Naive thymus-derived CD4-positive, alpha-beta T cell (primary cell): ENCODE measurements at regions not wholly inside any gene's neighbourhood (a gene's known extent, or its start where the extent isn't known, plus 50 kb on each side); places are given as distances from the start of the nearest gene placed in this dataset.

Source experiments
- ATAC-seq: fragments of 150-1000 bp; cut with Tn5 transposase; 2 replicates; pipeline ENCODE4 v1.10.0; 2021; ENCODE audit warnings: mild to moderate bottlenecking, moderate library complexity
- CTCF ChIA-PET: fragments of 350-600 bp; sonication (Branson Sonifier 250); formaldehyde crosslinking; loops from one replicate; lab custom pipeline; 2021; ENCODE audit warnings: antibody characterized with exemption; lab: Charles Lee
- POLR2A ChIA-PET: fragments of 350-600 bp; sonication (Branson Sonifier 250); formaldehyde crosslinking; loops from one replicate; lab custom pipeline; 2021; ENCODE audit warnings: antibody characterized with exemption, inconsistent platforms; lab: Charles Lee
- DNase-seq, 9 donors: peaks; one replicate each; pipeline versions ENCODE4 v3.0.0 to v3.0.0-alpha.2; 2020 to 2022; ENCODE audit warnings: mixed read lengths in 1 of 9
- H3K27ac ChIP-seq: one replicate; pipeline ENCODE4 v1.7.0; 2013; ENCODE audit warnings: mild to moderate bottlenecking, low read depth, low read length, moderate library complexity
- H3K27me3 ChIP-seq, 2 donors: one replicate each; pipeline ENCODE4 v1.7.0; 2013; ENCODE audit warnings: low read length in 2 of 2, mild to moderate bottlenecking in 2 of 2, moderate library complexity in 2 of 2; ENCODE audit not compliant: control insufficient read depth in 2 of 2, insufficient read depth in 2 of 2
- H3K36me3 ChIP-seq, 3 experiments: 1 replicate in 2 of 3; 2 replicates in 1 of 3; pipeline ENCODE4 v1.7.0; 2013; ENCODE audit warnings: low read length in 3 of 3, mild to moderate bottlenecking in 3 of 3, moderate library complexity in 1 of 3; ENCODE audit not compliant: insufficient read depth in 3 of 3, control insufficient read depth in 2 of 3
- H3K4me1 ChIP-seq, 2 donors: one replicate each; pipeline ENCODE4 v1.7.0; 2013; ENCODE audit warnings: low read length in 2 of 2, mild to moderate bottlenecking in 2 of 2, moderate library complexity in 1 of 2; ENCODE audit not compliant: control insufficient read depth in 2 of 2, insufficient read depth in 2 of 2
- H3K4me3 ChIP-seq: 2 replicates; pipeline ENCODE4 v1.7.0; 2013; ENCODE audit warnings: mild to moderate bottlenecking, low read length
- H3K9me3 ChIP-seq, 3 experiments: 1 replicate in 2 of 3; 2 replicates in 1 of 3; pipeline ENCODE4 v1.7.0; 2013; ENCODE audit warnings: low read length in 3 of 3; ENCODE audit not compliant: control insufficient read depth in 2 of 3
- H3K27ac Mint-ChIP-seq, 9 donors: one replicate each; pipeline ENCODE4 v1.8.0; 2020 to 2022; ENCODE audit warnings: mixed read lengths in 9 of 9, mild to moderate bottlenecking in 8 of 9, moderate library complexity in 5 of 9, inconsistent platforms in 2 of 9
- H3K27me3 Mint-ChIP-seq, 5 donors: one replicate each; pipeline ENCODE4 v1.8.0; 2021 to 2022; ENCODE audit warnings: mixed read lengths in 5 of 5, mild to moderate bottlenecking in 1 of 5
- H3K36me3 Mint-ChIP-seq, 5 donors: one replicate each; pipeline ENCODE4 v1.8.0; 2020 to 2022; ENCODE audit warnings: mixed read lengths in 5 of 5, mild to moderate bottlenecking in 3 of 5, inconsistent platforms in 1 of 5
- H3K4me1 Mint-ChIP-seq, 7 donors: one replicate each; pipeline ENCODE4 v1.8.0; 2020 to 2022; ENCODE audit warnings: mixed read lengths in 7 of 7, mild to moderate bottlenecking in 3 of 7, inconsistent platforms in 1 of 7
- H3K4me3 Mint-ChIP-seq, 10 donors: one replicate each; pipeline ENCODE4 v1.8.0; 2020 to 2022; ENCODE audit warnings: mild to moderate bottlenecking in 10 of 10, mixed read lengths in 10 of 10, moderate library complexity in 6 of 10, inconsistent platforms in 2 of 10
- H3K9me3 Mint-ChIP-seq, 11 donors: one replicate each; pipeline ENCODE4 v1.8.0; 2020 to 2022; ENCODE audit warnings: mixed read lengths in 11 of 11, mild to moderate bottlenecking in 4 of 11, inconsistent platforms in 1 of 11, moderate library complexity in 1 of 11
- intact Hi-C, 2 donors: fragments of 100-400 bp; cut with micrococcal nuclease; formaldehyde crosslinking; loops; one replicate each; pipeline ENCODE4 v1.15.1; 2023

DNA sequence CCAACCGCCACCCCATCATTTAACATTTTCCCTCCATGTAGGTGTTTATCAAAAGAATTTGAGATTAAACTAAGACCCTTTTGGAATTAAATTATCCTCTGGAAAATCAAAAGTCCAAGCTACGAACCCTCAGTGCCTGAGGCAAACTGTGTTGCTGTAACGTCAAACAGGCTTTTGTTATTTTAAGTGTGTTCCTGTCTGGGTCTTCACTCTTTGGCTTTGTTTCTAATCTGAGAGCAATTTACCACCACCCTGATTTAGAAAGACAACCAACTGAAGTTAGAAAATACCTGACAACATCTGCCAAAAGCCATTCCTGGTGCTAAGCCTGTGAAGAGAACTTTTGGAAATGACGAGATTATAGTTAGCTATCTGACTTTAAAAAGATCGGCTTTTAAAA lies 199.9 kb downstream of the DIRAS2 start:
- no peak overlapping the region for H3K4me3 ChIP-seq
- ATAC-seq (no peak), DNase-seq (no peak)
- no peaks in the 10 kb centered on the region for H3K9me3 ChIP-seq
- H3K27me3 Mint-ChIP-seq, result peaks cover 17 to 48% (median 43%) of the 10 kb centered on the region in 5 donors
- no peaks in the 10 kb centered on the region for H3K36me3 ChIP-seq
- CTCF ChIA-PET, result no interaction called here
- intact Hi-C loops, result no loop called here
- H3K27ac Mint-ChIP-seq, result no peak overlapping the region
- H3K36me3 Mint-ChIP-seq, result no peaks in the 10 kb centered on the region
- H3K4me1 ChIP-seq, result no peaks in the 10 kb centered on the region
- H3K4me1 Mint-ChIP-seq, result no peaks in the 10 kb centered on the region
- H3K4me3 Mint-ChIP-seq, result no peak overlapping the region
- H3K27ac ChIP-seq, result no peak overlapping the region
- peaks cover 0 to 24% (median 4%) of the 10 kb centered on the region in 11 donors for H3K9me3 Mint-ChIP-seq
- POLR2A ChIA-PET, result no interaction called here
- H3K27me3 ChIP-seq, result no peaks in the 10 kb centered on the region

DNA sequence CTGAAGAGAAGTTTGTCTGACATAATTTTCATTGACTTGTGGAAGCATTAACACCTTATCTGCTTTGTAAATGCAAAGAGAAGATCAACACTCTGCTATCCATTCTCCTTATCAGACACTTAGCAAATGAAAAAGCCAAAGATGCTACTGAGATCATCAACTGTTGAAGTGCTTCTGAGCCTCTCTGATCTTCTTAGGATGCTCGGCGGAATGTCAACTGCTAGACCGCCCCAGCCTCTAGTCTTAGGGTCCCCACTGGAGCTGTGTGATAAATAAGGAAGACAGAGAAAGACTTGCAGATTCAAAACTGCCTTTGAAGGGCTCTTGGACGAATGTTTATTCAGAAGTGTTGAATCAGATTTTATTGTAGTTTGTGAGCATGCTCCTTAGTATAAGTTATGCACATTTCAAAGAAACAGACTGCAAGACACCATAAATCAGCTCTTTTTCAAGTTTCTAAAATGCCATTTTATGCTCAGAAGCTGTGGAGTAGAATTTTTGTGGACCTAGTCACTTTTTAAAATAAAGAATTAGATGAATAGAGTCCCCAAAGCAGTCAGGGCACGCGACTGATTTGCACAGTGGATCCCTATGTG lies 197.9 kb downstream of the DIRAS2 start:
- ChIA-PET CTCF (interaction anchor here (0.6 kb wide), 1 partner anchor 15 kb away, joined by 4 read pairs; no protein-coding TSS in a partner anchor), POLR2A (no interaction called here)
- Histone ChIP-seq H3K4me3 (no peak overlapping the region), H3K9me3 (no peaks in the 10 kb centered on the region), H3K27ac (no peak overlapping the region), H3K27me3 (no peaks in the 10 kb centered on the region), H3K36me3 (no peaks in the 10 kb centered on the region), H3K4me1 (no peaks in the 10 kb centered on the region)
- Mint-ChIP-seq H3K27ac (no peak overlapping the region), H3K4me1 (no peaks in the 10 kb centered on the region), H3K36me3 (no peaks in the 10 kb centered on the region), H3K9me3 (peaks cover 0 to 10% (median 3%) of the 10 kb centered on the region in 11 donors), H3K27me3 (peaks cover 10 to 51% (median 33%) of the 10 kb centered on the region in 5 donors), H3K4me3 (no peak overlapping the region)
- no peak for DNase-seq
- intact Hi-C loops, result no loop called here
- ATAC-seq, result no peak

DNA sequence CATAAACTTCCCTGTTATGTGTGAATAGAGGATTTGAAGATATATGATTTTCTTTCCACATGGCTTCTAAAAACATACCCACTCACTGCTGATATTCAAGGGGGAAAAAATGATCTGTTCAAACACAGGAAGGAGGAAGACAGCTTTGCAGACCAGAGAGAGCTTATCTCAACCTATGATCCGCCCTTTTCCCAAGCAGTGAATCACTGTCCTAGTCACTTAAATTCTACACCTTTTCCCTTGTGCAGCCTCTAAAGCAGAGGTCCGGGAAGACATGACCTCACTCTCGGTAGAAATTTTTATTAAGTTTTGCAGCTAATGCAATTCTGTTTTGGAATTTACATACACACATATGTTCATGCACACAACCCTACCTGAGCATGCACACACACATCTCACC lies 197.2 kb downstream of the DIRAS2 start:
- Histone ChIP-seq H3K36me3 (no peaks in the 10 kb centered on the region), H3K4me3 (no peak overlapping the region), H3K4me1 (no peaks in the 10 kb centered on the region), H3K27me3 (no peaks in the 10 kb centered on the region), H3K9me3 (no peaks in the 10 kb centered on the region), H3K27ac (no peak overlapping the region)
- Mint-ChIP-seq H3K27me3 (peaks cover 5 to 56% (median 30%) of the 10 kb centered on the region in 5 donors), H3K9me3 (peaks cover 0 to 4% (median 0%) of the 10 kb centered on the region in 11 donors), H3K4me1 (no peaks in the 10 kb centered on the region), H3K27ac (no peak overlapping the region), H3K4me3 (no peak overlapping the region), H3K36me3 (no peaks in the 10 kb centered on the region)
- intact Hi-C loops, result no loop called here
- POLR2A ChIA-PET, result no interaction called here
- ATAC-seq, result no peak
- no peak for DNase-seq
- CTCF ChIA-PET, result no interaction called here

DNA sequence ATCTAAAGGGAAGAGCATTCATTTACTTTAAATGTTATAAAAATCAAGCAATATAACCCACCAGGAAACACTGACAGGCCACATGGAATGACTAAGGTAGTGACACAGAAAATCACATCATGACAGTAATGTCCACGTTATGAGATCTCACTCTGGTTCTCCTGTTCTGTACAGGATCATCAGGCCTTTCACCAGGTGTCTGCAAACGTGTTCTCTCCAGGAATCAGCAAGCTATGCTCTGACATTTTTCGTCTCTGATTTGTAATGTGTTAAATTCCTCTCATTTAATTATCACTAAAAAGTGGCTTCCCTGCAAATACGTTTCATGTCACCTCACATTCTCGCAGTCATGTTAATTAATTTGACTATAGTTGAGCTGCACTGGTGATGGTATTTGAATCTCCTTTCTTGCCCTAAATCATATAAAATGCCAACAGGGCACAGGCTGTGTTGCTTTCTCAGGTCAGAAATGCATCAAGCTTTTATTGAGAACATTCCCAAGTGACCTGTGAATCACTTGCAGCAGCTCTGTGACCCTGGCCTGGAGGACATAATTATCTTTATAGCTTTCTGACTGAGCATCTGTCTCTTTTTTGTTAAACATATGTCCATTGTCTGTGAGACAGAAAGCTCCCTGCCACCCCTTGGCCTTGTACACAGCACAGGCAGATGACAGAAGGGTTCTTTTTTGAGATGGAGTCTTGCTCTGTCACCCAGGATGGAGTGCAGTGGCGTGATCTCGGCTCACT lies 196.2 kb downstream of the DIRAS2 start:
- no peak for ATAC-seq
- Mint-ChIP-seq H3K4me3 (no peak overlapping the region), H3K27ac (no peak overlapping the region), H3K4me1 (no peaks in the 10 kb centered on the region), H3K36me3 (no peaks in the 10 kb centered on the region), H3K9me3 (peaks cover 0 to 4% (median 0%) of the 10 kb centered on the region in 11 donors), H3K27me3 (peaks cover 7 to 55% (median 30%) of the 10 kb centered on the region in 5 donors)
- ChIA-PET CTCF (no interaction called here), POLR2A (no interaction called here)
- intact Hi-C loops, result no loop called here
- H3K27ac ChIP-seq, result no peak overlapping the region
- H3K4me1 ChIP-seq, result no peaks in the 10 kb centered on the region
- H3K9me3 ChIP-seq, result no peaks in the 10 kb centered on the region
- H3K27me3 ChIP-seq, result no peaks in the 10 kb centered on the region
- no peak for DNase-seq
- no peak overlapping the region for H3K4me3 ChIP-seq
- H3K36me3 ChIP-seq, result no peaks in the 10 kb centered on the region

DNA sequence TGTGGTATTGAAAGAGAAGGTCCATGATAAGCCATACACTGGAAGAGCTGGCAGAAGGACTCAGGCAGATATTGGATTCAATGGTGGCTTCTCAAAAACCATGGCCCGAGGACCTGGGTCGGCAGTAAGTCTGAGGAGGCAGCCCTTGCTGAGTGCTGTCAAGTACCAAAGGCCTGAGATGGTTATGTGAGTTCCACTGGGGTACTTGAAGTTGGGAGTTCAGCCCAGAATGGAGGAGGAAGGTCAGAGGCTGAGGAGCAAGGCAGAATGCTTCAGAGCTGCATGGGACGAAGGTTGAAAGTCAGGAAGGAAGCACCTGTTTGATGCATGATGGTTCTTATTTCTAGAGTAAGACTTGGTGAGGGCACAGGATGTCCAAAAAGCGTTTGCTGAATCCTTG lies 194.9 kb downstream of the DIRAS2 start:
- H3K27me3 Mint-ChIP-seq, result peaks cover 5 to 61% (median 24%) of the 10 kb centered on the region in 5 donors
- ChIA-PET POLR2A (no interaction called here), CTCF (no interaction called here)
- ATAC-seq (no peak), DNase-seq (no peak)
- no peaks in the 10 kb centered on the region for H3K27me3 ChIP-seq
- H3K4me1 ChIP-seq, result no peaks in the 10 kb centered on the region
- no peaks in the 10 kb centered on the region for H3K9me3 Mint-ChIP-seq
- intact Hi-C loops, result no loop called here
- H3K36me3 ChIP-seq, result no peaks in the 10 kb centered on the region
- H3K36me3 Mint-ChIP-seq, result no peaks in the 10 kb centered on the region
- no peaks in the 10 kb centered on the region for H3K9me3 ChIP-seq
- no peak overlapping the region for H3K27ac ChIP-seq
- no peak overlapping the region for H3K27ac Mint-ChIP-seq
- H3K4me3 ChIP-seq, result no peak overlapping the region
- no peaks in the 10 kb centered on the region for H3K4me1 Mint-ChIP-seq
- no peak overlapping the region for H3K4me3 Mint-ChIP-seq

DNA sequence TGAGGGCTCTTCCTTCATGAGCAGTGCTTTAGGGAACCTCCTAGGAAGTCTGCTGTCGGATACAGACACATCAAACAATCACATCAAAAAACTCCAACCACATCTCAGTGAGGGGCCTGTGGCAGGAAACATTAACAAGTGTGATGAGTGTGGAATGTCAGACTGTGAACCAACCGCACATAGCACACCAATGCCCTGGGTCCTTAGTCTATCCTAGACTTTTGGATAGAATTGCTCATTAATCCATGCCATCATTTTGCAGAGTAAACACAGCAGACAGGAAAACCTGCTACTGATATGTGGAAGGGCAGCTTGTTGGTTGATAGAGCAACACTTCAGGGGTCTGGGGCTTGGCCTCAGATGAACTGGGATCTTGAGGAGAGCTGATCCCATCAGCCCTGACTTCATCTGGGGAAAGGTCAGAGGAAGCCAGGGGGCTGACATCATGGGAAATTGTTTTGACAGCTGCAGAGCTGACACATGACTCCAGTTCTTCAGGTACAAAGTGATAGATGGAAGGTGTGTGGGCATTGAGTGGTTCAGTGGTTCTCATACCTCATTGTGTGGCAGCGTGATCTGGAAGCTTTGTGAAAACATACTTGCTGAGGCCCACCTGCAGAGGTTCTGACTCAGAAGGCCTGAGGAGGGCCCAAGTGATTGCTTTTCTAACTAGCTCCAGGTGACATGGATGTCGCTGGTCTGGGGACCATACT lies 193.3 kb downstream of the DIRAS2 start:
- intact Hi-C loops, result no loop called here
- H3K9me3 ChIP-seq, result no peaks in the 10 kb centered on the region
- H3K4me1 Mint-ChIP-seq, result no peaks in the 10 kb centered on the region
- H3K9me3 Mint-ChIP-seq, result peaks cover 0 to 4% (median 0%) of the 10 kb centered on the region in 11 donors
- H3K36me3 ChIP-seq, result no peaks in the 10 kb centered on the region
- no peaks in the 10 kb centered on the region for H3K36me3 Mint-ChIP-seq
- no peak for DNase-seq
- CTCF ChIA-PET, result interaction anchor here (0.5 kb wide), 1 partner anchor 11 kb away, joined by 3 read pairs; no protein-coding TSS in a partner anchor
- H3K27me3 ChIP-seq, result no peaks in the 10 kb centered on the region
- H3K4me1 ChIP-seq, result no peaks in the 10 kb centered on the region
- no peak overlapping the region for H3K27ac Mint-ChIP-seq
- H3K4me3 ChIP-seq, result no peak overlapping the region
- POLR2A ChIA-PET, result no interaction called here
- H3K4me3 Mint-ChIP-seq, result no peak overlapping the region
- H3K27ac ChIP-seq, result no peak overlapping the region
- peaks cover 5 to 53% (median 24%) of the 10 kb centered on the region in 5 donors for H3K27me3 Mint-ChIP-seq
- no peak for ATAC-seq
